ENCODE measurements at regions not wholly inside any gene's neighbourhood (a gene's known extent, or its start where the extent isn't known, plus 50 kb on each side); places are given as distances from the start of the nearest gene placed in this dataset.

DNA sequence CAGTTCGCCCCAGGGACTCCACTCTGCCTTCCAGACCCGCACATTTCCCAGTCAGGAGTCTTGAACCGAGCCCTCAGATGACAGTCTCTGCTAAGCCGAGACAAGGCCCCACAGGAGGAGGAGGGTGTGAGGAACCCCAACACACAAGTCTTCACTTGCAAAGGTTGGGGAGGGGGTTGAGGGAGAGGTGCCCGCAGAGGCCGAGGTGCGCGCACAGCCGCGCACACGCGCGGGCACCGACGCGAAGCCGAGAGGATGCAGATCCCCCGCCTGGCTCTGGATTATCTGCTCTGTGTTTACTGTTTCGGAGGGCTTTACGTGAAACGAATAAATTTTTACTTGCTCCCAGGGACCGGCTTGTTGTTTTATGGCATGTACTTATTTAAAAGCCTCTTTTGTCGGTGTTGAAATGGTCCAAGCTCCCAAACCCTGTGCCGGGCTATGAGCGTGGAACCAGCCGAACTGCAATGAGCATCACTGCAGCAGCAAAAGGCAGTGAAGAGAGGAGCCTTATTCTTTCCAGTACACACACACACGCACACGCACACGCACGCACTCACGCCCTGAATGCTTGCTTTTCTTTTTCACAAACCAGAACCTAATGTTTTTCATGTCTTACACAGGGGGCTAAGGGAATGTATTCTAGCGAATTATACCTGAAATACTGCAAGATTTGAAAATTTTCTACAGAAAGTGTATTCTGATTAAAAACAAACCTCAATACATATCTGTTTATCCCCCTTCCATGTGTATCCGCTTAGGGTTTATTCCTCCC, 297.7 kb downstream of the PARP8 start:
- DNase-seq (ENCODE audit: low read depth), result no peak
- TF ChIP-seq POLR2A (IDR thresholded peaks at IDR 0.05; ENCODE audit: extremely low read depth, insufficient read length), result no peak
- TF ChIP-seq MYC (IDR thresholded peaks at IDR 0.05; ENCODE audit: low read depth, low read length), result no peak
- TF ChIP-seq, protein P1, sequence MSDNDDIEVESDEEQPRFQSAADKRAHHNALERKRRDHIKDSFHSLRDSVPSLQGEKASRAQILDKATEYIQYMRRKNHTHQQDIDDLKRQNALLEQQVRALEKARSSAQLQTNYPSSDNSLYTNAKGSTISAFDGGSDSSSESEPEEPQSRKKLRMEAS (IDR thresholded peaks at IDR 0.05; ENCODE audit: low read depth, low read length), result no peak
- TF ChIP-seq, protein P2, sequence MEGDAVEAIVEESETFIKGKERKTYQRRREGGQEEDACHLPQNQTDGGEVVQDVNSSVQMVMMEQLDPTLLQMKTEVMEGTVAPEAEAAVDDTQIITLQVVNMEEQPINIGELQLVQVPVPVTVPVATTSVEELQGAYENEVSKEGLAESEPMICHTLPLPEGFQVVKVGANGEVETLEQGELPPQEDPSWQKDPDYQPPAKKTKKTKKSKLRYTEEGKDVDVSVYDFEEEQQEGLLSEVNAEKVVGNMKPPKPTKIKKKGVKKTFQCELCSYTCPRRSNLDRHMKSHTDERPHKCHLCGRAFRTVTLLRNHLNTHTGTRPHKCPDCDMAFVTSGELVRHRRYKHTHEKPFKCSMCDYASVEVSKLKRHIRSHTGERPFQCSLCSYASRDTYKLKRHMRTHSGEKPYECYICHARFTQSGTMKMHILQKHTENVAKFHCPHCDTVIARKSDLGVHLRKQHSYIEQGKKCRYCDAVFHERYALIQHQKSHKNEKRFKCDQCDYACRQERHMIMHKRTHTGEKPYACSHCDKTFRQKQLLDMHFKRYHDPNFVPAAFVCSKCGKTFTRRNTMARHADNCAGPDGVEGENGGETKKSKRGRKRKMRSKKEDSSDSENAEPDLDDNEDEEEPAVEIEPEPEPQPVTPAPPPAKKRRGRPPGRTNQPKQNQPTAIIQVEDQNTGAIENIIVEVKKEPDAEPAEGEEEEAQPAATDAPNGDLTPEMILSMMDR (IDR thresholded peaks at IDR 0.05; ENCODE audit: low read depth, low read length), result no peak

DNA sequence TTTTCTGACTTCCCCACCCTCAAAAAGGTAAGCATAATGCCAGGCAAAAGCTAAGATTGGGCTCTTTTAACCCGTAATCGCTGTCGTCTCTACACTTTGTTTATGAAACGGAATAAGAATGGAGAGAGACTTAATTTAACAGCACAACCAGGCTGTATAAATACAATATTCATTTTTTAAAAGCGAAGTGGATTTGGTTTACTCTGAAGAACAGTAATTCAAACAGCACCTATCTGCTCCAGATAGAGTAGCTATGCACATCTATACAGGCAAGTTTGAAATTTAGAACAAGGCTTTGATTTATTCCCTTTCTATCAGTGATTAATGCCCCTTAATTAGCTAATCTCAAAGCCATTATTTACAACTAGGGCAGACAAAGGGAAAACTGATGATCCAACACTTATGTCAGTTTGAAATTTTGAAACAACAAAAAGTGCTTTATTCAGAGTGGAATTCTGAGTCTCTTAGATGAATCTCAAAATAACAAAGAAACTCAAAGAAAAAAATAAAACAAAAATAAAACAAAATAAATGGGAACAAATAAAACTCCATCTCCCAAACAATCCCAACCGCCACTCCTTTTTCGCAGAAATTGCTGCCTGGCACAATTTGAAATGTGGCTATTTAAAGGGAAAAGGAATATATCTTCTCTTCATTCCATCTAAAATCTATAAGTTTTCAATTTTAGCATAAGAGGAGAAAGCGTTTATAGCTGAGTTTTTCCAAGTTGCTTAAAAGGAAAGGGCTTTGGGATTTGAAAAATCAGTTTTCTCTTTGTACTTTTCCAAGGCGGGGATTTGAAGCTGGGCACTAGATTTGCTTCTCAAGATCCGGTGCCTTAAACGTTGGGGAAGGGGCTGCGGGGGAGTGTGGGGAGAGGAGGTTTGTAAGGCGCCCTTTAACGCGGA, 298.6 kb downstream of the PARP8 start:
- DNase-seq (ENCODE audit: low read depth), result no peak

More for the DNA sequence above, 297.7 kb downstream of the PARP8 start:
- H3K4me3 ChIP-seq (ENCODE audit: low read depth, low read length), result no peak overlapping the region

DNA sequence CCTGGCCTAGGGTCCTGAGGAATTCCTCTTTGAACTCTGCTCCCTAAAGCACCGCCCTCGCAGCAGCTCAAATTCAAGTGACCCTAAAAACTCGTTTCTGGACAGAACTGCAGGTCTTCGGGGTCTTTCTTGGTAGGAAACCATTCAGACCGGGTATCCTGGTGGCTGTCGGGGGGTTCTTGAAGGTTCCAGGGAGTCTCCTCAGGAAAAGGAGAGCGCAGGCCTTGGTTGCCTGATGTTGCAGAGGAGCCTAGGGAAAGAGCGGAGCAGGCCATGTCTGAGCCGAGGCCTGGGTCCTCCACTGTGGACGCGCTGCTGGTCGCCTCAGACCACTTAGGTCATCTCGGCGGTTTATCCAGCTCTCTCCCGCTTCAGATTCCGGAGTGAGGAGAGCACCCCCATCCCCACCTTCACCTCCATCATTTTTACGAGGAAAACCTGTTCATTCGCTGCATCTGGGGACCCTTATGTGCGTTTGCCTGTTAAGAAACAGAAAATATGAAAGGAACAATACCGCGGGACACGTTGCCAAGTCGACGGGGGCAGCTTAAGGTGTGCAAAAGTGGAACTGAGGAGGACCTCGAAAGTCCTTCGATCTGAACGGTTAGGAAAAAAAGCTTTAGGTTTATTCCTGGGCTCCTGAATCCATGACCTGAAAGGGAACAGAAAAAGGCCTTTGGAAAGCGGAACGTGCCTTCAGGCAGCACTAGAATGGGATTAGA, 299.4 kb downstream of the PARP8 start:
- no peak for DNase-seq (ENCODE audit: low read depth)
- no peak overlapping the region for H3K4me3 ChIP-seq (ENCODE audit: low read depth, low read length)
- no peak for TF ChIP-seq MYC (IDR thresholded peaks at IDR 0.05; ENCODE audit: low read depth, low read length)
- TF ChIP-seq, protein P2 (IDR thresholded peaks at IDR 0.05; ENCODE audit: low read depth, low read length), result no peak
- no peak for TF ChIP-seq POLR2A (IDR thresholded peaks at IDR 0.05; ENCODE audit: extremely low read depth, insufficient read length)
- TF ChIP-seq, protein P1 (IDR thresholded peaks at IDR 0.05; ENCODE audit: low read depth, low read length), result no peak

More for the DNA sequence above, 298.6 kb downstream of the PARP8 start:
- TF ChIP-seq, protein P2 (IDR thresholded peaks at IDR 0.05; ENCODE audit: low read depth, low read length), result no peak
- TF ChIP-seq POLR2A (IDR thresholded peaks at IDR 0.05; ENCODE audit: extremely low read depth, insufficient read length) (no peak), MYC (IDR thresholded peaks at IDR 0.05; ENCODE audit: low read depth, low read length) (no peak)
- H3K4me3 ChIP-seq (ENCODE audit: low read depth, low read length), result no peak overlapping the region

DNA sequence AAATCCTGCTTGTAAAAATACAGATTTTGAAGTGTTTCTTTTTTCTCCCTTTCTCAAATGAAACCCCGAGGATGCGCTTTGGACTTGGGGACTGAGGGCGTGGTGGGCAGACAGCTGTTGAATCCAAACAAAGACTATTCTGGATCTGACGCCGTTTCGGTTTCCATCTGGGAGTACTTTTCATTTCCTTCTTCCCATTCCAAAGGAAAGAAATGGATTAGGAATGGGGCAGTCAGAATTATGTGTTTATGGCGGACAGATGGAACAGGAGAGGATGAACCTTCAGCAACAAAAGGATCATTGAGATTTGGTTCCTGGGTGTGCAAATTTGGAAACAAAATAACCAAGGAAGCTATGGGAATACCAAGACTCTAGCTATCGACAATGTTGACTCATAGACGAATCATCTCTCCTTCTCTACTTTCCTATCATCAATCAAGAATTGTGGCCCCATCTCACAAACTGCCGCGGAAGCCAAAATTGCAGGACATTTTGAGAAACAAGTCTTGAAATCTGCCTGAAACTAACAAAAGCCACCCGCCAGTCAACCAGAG, 300.6 kb downstream of the PARP8 start:
- no peak for TF ChIP-seq MYC (IDR thresholded peaks at IDR 0.05; ENCODE audit: low read depth, low read length)
- no peak for TF ChIP-seq POLR2A (IDR thresholded peaks at IDR 0.05; ENCODE audit: extremely low read depth, insufficient read length)
- TF ChIP-seq, protein P1 (IDR thresholded peaks at IDR 0.05; ENCODE audit: low read depth, low read length), result no peak
- TF ChIP-seq, protein P2 (IDR thresholded peaks at IDR 0.05; ENCODE audit: low read depth, low read length), result no peak
- no peak overlapping the region for H3K4me3 ChIP-seq (ENCODE audit: low read depth, low read length)
- no peak for DNase-seq (ENCODE audit: low read depth)

DNA sequence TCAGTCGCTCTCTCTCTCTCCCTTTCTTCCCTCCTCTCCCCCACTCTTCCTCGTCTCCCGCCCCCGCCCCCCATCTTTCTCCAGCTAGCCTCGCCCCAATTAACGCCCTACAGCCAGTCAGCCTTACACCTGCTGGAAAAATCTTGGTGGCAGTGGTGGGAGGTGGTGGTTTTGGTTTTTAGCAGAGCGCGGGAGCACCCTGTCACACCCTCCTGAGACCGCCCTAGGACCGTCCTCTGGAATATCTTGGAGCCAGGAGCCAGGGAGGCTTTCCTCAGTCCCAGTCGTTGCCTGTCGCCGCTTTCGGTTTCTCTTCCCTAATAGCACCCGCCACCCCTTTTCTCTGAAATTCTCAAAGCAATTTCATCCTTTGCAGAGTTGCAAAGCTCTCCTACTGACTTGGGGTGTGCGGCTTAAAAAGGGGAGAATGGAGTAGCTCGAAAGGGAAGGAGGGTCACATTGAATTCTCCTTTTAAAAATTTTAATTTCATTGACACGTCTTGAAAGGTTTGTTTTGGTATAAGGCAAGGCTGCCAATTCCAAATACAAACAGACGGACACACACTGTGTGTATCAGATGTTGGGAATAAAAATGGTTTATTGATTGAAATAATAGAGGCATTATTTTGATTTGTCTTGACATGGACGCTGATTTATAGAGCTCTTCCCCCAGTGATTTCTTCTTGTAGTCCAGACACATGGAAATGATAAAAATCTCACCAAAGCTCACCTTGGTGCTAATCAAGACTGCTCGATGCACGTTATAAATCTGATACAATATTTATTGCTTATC, 301.3 kb downstream of the PARP8 start:
- no peak for DNase-seq (ENCODE audit: low read depth)
- TF ChIP-seq, protein P2 (IDR thresholded peaks at IDR 0.05; ENCODE audit: low read depth, low read length), result no peak
- TF ChIP-seq POLR2A (IDR thresholded peaks at IDR 0.05; ENCODE audit: extremely low read depth, insufficient read length) (no peak), MYC (IDR thresholded peaks at IDR 0.05; ENCODE audit: low read depth, low read length) (no peak)
- TF ChIP-seq, protein P1 (IDR thresholded peaks at IDR 0.05; ENCODE audit: low read depth, low read length), result no peak
- H3K4me3 ChIP-seq (ENCODE audit: low read depth, low read length), result no peak overlapping the region

Data from NB4 (cell line).